ENCODE measurements at regions not wholly inside any gene's neighbourhood (a gene's known extent, or its start where the extent isn't known, plus 50 kb on each side); places are given as distances from the start of the nearest gene placed in this dataset.
"Not testable (repeated sequence)": the region's sequence is repeated elsewhere in the genome, so short reads cannot be mapped to it uniquely, and the experiment has no call there.

DNA sequence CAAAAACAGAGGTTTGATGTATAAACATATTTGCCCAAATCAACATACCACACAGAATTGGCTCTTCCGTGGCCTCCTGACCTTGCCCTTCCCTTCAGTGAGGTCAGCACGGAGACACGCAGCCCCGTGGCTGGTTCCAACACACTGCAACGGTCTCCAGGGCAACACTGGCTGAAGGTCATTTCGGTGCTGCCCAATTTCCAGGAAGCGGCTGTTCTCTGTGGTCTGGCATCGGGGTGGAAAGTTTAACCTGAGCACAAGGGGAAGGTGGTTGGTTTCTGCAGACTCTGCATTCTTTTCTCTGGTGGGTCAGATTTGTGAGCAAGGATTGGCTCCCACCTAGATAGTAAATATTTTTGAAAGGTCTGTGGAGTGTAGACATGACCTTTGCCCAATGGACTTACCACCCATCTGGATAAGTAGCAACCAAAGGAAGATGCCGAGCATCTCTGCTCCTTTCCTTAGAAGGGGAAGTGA is 177.6 kb upstream of the PHACTR1 start:
- DNase-seq (ENCODE audit: low read depth in 2 of 3, low spot score in 2 of 3): no peak

- DNase-seq (ENCODE audit: low read depth in 2 of 3, low spot score in 2 of 3): not testable (repeated sequence)
These were observed 174.1 kb upstream of the PHACTR1 start for GRCh38 chr6:12542319-12543115.

DNA sequence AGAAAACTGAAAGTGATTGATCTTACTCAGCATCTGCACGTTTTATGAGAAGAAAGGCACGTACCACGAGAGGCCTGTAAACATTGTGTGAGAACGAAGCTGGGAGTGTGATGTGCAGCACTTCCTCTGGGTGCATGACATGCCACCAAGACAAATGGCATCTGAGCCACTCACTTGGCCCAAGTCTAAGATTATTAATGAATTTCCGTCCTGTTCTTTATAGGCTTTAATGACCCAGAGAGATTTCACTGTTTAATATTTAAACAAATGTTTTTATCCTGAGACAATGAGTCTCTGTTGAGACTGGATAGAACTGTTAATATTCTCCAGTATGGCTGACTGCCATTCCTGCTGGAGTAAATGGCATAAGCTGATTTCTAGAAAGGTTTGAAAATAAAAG is 172.6 kb upstream of the PHACTR1 start:
- no peak for DNase-seq (ENCODE audit: low read depth in 2 of 3, low spot score in 2 of 3)

- no peak for DNase-seq (ENCODE audit: low read depth in 2 of 3, low spot score in 2 of 3)
These were observed 171.6 kb upstream of the PHACTR1 start for GRCh38 chr6:12544821-12545565.

GRCh38 chr6:12545619-12546409 is 170.8 kb upstream of the PHACTR1 start:
- no peak for DNase-seq (ENCODE audit: low read depth in 2 of 3, low spot score in 2 of 3)

DNA sequence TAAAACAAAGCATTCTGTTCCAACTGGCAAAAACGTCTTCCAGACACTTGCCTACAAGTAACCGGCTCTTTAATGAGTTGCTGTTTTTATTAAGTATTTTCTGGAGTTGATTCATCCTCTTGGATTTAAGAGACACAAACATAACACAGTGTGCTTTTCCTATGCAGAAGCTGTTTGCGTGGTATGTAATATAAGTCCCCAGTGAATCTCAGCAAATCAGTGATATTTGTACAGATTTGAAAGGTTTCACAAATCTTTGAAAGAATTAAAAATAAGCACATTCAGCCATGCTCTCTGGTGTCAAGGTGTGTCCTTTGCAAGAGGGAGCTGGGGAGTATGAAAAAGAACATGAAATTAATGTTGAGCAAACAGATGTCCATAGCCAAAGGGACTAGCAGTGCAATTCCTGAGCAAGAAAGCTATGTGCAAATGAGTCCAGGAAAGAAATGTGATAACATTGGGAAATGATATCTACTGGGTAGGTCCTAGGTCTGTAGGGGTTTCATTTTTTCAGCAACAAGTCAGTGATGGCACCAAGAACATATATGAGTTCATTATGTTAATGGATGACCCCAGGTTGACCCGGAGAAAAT is 170.1 kb upstream of the PHACTR1 start:
- no peak for DNase-seq (ENCODE audit: low read depth in 2 of 3, low spot score in 2 of 3)

GRCh38 chr6:12548526-12548925 is 168.0 kb upstream of the PHACTR1 start:
- no peak for DNase-seq (ENCODE audit: low read depth in 2 of 3, low spot score in 2 of 3)

DNA sequence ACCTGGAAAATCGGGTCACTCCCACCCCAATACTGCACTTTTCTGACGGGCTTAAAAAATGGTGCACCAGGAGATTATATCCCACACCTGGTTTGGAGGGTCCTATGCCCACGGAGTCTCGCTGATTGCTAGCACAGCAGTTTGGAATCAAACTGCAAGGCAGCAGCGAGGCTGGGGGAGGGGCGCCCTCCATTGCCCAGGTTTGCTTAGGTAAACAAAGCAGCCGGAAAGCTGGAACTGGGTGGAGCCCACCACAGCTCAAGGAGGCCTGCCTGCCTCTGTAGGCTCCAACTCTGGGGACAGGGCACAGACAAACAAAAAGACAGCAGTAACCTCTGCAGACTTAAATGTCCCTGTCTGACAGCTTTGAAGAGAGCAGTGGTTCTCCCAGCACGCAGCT is 167.1 kb upstream of the PHACTR1 start:
- not testable (repeated sequence) for DNase-seq (ENCODE audit: low read depth in 2 of 3, low spot score in 2 of 3)

DNA sequence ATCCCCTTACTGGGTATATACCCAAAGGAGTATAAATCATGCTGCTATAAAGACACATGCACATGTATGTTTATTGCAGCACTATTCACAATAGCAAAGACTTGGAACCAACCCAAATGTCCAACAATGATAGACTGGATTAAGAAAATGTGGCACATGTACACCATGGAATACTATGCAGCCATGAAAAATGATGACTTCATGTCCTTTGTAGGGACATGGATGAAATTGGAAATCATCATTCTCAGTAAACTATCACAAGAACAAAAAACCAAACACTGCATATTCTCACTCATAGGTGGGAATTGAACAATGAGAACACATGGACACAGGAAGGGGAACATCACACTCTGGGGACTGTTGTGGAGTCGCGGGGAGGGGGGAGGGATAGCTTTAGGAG is 161.7 kb upstream of the PHACTR1 start:
- not testable (repeated sequence) for DNase-seq (ENCODE audit: low read depth in 2 of 3, low spot score in 2 of 3)

DNA sequence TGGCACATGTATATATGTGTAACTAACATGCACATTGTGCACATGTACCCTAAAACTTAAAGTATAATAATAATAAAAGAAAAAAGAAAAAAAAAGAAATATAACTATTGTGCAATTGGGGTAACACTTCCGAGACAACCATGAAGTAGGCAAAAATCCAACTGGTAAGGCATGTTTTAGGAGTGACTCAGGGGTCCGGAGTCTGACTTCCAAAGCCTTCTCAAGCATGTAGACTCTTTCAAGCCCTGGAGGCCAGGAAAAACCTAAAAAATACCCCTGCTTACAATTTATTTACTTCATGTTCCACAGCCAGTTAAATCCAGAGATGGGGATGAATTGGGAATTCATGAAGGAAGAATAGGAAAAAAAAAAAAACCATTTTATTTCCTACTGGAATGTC is 161.3 kb upstream of the PHACTR1 start:
- no peak for DNase-seq (ENCODE audit: low read depth in 2 of 3, low spot score in 2 of 3)

- no peak for DNase-seq (ENCODE audit: low read depth in 2 of 3, low spot score in 2 of 3)
These were observed 160.8 kb upstream of the PHACTR1 start for GRCh38 chr6:12555781-12556180.

DNA sequence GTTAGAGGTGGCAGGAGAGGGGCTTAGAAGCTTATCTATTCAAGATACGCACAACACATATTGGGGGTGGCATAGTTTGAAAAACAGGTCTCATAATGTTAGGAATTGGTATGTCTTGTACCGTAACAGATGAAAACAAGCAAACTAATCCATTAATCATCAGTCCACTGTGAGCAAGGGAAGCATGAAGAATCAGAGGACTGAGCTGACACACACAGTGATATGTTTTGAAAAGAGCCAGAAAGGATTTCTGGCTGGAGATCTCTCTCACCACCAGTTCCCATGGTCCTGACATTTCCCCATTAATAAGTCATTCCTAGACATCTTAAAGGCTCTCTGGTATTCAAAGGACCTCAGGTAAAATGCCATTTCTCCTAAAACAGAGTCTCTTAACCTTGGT is 158.8 kb upstream of the PHACTR1 start:
- DNase-seq (ENCODE audit: low read depth in 2 of 3, low spot score in 2 of 3): no peak

GRCh38 chr6:12560315-12560714 is 156.3 kb upstream of the PHACTR1 start:
- no peak for DNase-seq (ENCODE audit: low read depth in 2 of 3, low spot score in 2 of 3)

DNA sequence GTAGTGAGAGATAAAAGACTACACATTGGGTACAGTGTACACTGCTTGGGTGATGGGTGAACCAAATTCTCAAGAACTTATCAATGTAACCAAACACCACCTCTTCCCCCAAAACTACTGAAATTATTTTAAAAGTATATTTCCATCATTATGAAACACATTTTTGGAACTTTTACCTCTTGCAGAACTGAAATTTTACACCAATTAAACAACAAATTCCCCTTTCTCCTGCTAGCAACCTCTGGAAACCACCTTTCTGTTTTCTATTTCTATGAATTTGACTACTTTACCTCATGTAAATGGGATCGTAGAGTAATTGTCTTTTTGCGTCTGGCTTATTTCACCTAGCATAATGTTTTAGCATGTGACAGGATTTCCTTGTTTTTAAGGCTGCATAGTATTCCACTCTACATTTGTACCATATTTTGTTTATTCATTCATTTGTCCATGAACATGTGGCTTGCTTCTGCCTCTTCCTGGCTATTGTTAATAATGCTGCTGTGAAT is 149.9 kb upstream of the PHACTR1 start:
- no peak for DNase-seq (ENCODE audit: low read depth in 2 of 3, low spot score in 2 of 3)

GRCh38 chr6:12567682-12568081 is 148.9 kb upstream of the PHACTR1 start:
- DNase-seq (ENCODE audit: low read depth in 2 of 3, low spot score in 2 of 3): no peak

DNA sequence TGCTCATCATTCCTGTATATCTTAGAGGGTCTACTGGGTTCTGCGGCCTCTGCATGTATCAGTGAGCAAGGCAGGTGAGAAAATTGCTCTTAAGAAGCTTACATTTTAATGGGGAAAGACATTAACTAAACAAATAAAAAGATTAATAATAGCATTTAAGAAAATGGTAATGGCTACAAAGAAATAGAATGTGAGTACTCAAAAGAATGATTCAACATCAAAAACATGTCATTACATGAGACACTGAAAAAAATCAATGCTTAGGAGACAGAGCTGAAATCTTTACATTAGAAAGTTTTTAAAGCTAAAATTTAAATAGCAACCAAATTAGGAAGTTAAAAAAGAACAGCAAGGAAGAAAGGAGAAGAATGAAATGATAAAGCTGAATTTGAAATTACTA is 146.9 kb upstream of the PHACTR1 start:
- no peak for DNase-seq (ENCODE audit: low read depth in 2 of 3, low spot score in 2 of 3)

DNA sequence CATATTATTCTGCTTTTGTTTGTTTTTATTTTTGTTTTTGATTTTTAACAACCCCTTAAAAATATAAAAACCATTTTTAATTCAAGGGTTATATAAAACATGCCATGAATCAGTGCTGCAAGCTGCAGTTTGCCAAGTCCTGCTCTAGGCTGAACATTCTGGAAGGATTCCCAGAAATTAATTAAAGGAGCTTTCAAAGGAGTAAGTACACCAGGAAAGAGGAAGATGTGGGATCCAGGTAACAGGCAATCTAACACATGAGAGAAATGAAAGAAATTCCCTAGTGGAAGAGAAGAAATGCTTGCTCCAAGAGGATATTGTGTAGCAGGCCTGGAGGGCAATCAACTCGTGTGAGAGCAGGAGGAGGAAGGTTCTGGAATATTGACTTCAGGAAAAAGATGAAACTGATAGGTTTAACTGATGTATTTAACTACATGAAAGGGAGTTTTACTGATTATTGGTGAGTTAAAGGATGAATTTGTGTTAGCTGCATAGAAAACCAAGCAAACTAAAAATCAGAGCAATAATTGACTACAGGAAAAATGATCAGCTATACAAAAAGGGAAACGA is 146.0 kb upstream of the PHACTR1 start:
- DNase-seq (ENCODE audit: low read depth in 2 of 3, low spot score in 2 of 3): no peak

- DNase-seq (ENCODE audit: low read depth in 2 of 3, low spot score in 2 of 3): no peak
These were observed 143.4 kb upstream of the PHACTR1 start for GRCh38 chr6:12572896-12573827.

- DNase-seq (ENCODE audit: low read depth in 2 of 3, low spot score in 2 of 3): no peak
These were observed 140.6 kb upstream of the PHACTR1 start for GRCh38 chr6:12575961-12576360.

All from hematopoietic multipotent progenitor cell (in vitro differentiated cells).